ENCODE measurements at regions not wholly inside any gene's neighbourhood (a gene's known extent, or its start where the extent isn't known, plus 50 kb on each side); places are given as distances from the start of the nearest gene placed in this dataset.

DNA sequence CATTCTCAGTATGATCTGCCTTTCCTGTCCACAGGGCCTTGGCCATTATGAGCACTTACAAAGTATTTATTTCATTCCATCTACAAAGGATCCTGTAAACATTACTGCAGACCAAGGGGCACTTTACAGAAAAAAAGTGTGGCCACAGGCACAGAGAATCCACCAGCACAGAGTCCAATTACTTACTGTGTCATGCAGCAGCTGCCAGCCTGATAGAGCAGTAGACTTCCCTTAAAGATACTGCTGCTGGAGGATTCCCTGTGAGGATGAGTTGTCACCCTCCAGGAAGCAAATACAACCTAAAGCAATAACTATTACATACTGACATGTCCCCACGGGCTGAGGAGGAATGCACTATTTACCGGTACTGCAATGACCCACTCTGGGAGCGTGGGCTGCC, 97.1 kb upstream of the COG2 start:
- DNase-seq (ENCODE audit: low read depth), result no peak
- TF ChIP-seq MYC (IDR thresholded peaks at IDR 0.05; ENCODE audit: low read depth, low read length), result no peak
- TF ChIP-seq POLR2A (IDR thresholded peaks at IDR 0.05; ENCODE audit: extremely low read depth, insufficient read length), result no peak
- TF ChIP-seq, protein P1, sequence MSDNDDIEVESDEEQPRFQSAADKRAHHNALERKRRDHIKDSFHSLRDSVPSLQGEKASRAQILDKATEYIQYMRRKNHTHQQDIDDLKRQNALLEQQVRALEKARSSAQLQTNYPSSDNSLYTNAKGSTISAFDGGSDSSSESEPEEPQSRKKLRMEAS (IDR thresholded peaks at IDR 0.05; ENCODE audit: low read depth, low read length), result no peak
- no peak for TF ChIP-seq CTCF (IDR thresholded peaks at IDR 0.05; ENCODE audit: low read depth, low read length)
- no peak overlapping the region for H3K4me3 ChIP-seq (ENCODE audit: low read depth, low read length)

DNA sequence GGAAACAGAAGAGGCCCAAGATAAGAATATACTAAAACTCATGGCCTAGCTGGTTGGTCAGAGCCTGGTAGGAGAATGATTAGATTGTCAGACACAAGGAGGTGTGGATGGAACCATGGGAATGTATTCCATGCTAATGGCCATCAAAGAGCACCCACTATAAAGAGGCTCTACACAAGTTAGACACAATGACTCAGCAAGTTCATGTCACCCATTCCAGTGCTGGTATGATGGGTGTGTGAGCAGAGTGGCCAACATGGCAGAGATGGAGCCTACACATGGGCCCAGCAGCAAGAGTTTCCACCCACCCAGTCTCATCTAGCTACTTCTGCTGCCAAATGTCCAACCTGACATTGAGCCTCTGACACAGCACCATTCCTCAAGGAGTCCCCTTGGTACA, 97.5 kb upstream of the COG2 start:
- TF ChIP-seq POLR2A (IDR thresholded peaks at IDR 0.05; ENCODE audit: extremely low read depth, insufficient read length), result no peak
- TF ChIP-seq, protein P1 (IDR thresholded peaks at IDR 0.05; ENCODE audit: low read depth, low read length), result no peak
- TF ChIP-seq MYC (IDR thresholded peaks at IDR 0.05; ENCODE audit: low read depth, low read length), result no peak
- no peak for TF ChIP-seq CTCF (IDR thresholded peaks at IDR 0.05; ENCODE audit: low read depth, low read length)
- no peak overlapping the region for H3K4me3 ChIP-seq (ENCODE audit: low read depth, low read length)
- DNase-seq (ENCODE audit: low read depth), result no peak

- no peak overlapping the region for H3K4me3 ChIP-seq (ENCODE audit: low read depth, low read length)
- TF ChIP-seq CTCF (IDR thresholded peaks at IDR 0.05; ENCODE audit: low read depth, low read length), result no peak
- TF ChIP-seq, protein P1 (IDR thresholded peaks at IDR 0.05; ENCODE audit: low read depth, low read length), result no peak
- no peak for TF ChIP-seq MYC (IDR thresholded peaks at IDR 0.05; ENCODE audit: low read depth, low read length)
- TF ChIP-seq POLR2A (IDR thresholded peaks at IDR 0.05; ENCODE audit: extremely low read depth, insufficient read length), result no peak
- DNase-seq (ENCODE audit: low read depth), result no peak
Observed at GRCh38 chr1:230543085-230543484, 99.2 kb upstream of the COG2 start.

DNA sequence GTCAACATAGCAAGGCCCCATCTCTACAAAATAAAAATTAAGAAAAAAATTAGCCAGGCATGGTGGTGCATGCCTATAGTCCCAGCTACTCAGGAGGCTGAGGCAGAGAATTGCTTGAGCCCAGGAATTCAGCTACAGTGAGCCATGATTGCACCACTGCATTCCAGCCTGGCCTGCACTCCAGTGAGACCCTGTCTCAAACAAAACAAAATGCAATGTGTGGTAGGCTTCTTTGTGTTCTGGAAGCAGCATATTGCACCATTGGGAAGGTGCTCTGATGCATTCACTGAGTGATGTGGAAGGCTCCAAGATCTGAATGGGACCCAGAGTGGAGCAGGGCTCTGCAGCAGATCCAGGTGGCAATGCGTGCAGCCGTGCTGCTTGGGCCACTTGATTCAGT, 99.6 kb upstream of the COG2 start:
- DNase-seq (ENCODE audit: low read depth), result no peak
- TF ChIP-seq MYC (IDR thresholded peaks at IDR 0.05; ENCODE audit: low read depth, low read length), result no peak
- no peak for TF ChIP-seq CTCF (IDR thresholded peaks at IDR 0.05; ENCODE audit: low read depth, low read length)
- TF ChIP-seq, protein P1 (IDR thresholded peaks at IDR 0.05; ENCODE audit: low read depth, low read length), result no peak
- TF ChIP-seq POLR2A (IDR thresholded peaks at IDR 0.05; ENCODE audit: extremely low read depth, insufficient read length), result no peak
- H3K4me3 ChIP-seq (ENCODE audit: low read depth, low read length), result no peak overlapping the region

- DNase-seq (ENCODE audit: low read depth), result peak; percentile 45
- TF ChIP-seq POLR2A (IDR thresholded peaks at IDR 0.05; ENCODE audit: extremely low read depth, insufficient read length), result no peak
- TF ChIP-seq CTCF (IDR thresholded peaks at IDR 0.05; ENCODE audit: low read depth, low read length), result no peak
- TF ChIP-seq MYC (IDR thresholded peaks at IDR 0.05; ENCODE audit: low read depth, low read length), result no peak
- TF ChIP-seq, protein P1 (IDR thresholded peaks at IDR 0.05; ENCODE audit: low read depth, low read length), result no peak
- no peak overlapping the region for H3K4me3 ChIP-seq (ENCODE audit: low read depth, low read length)
Observed at GRCh38 chr1:230542054-230542453, 100.2 kb upstream of the COG2 start.

DNA sequence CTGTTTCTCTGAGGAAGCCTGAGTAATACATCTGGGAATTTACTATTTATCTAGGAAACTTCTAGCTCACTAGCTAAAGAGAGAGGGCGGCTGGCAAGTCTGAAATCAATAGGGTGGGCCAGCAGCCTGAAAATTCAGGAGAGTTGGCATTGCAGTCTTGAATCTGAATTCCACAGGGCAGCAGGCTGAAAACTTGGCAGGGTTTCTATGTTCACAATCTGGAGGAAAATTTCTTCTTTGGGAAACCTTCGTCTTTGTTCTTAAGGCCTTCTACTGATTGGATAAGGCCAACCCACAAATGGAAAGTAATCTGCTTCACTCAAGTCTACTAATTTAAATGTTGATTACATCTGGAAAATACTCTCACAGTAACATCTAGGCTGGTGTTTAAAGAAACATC, 101.0 kb upstream of the COG2 start:
- no peak for TF ChIP-seq CTCF (IDR thresholded peaks at IDR 0.05; ENCODE audit: low read depth, low read length)
- TF ChIP-seq MYC (IDR thresholded peaks at IDR 0.05; ENCODE audit: low read depth, low read length), result no peak
- TF ChIP-seq POLR2A (IDR thresholded peaks at IDR 0.05; ENCODE audit: extremely low read depth, insufficient read length), result no peak
- TF ChIP-seq, protein P1 (IDR thresholded peaks at IDR 0.05; ENCODE audit: low read depth, low read length), result no peak
- no peak for DNase-seq (ENCODE audit: low read depth)
- no peak overlapping the region for H3K4me3 ChIP-seq (ENCODE audit: low read depth, low read length)
